Activated B cell treated with CpG ODN at 0.5 μM for 24 hours (primary cell): ENCODE measurements at regions not wholly inside any gene's neighbourhood (a gene's known extent, or its start where the extent isn't known, plus 50 kb on each side); places are given as distances from the start of the nearest gene placed in this dataset.

Source experiments
- ATAC-seq: fragments of 200-7000 bp; cut with Tn5 transposase; one replicate; pipeline ENCODE4 v1.10.0; 2021; ENCODE audit warnings: low read depth, mild to moderate bottlenecking, moderate library complexity
- CTCF ChIA-PET: fragments of 350-600 bp; sonication (Branson Sonifier 250); formaldehyde crosslinking; loops from one replicate; lab custom pipeline; 2021; ENCODE audit warnings: antibody characterized with exemption; lab: Charles Lee
- POLR2A ChIA-PET: fragments of 350-600 bp; sonication (Branson Sonifier 250); formaldehyde crosslinking; loops from one replicate; lab custom pipeline; 2021; ENCODE audit warnings: antibody characterized with exemption; lab: Charles Lee
- DNase-seq: peaks from one replicate; pipeline ENCODE4 v3.0.0; 2022
- H3K27ac Mint-ChIP-seq: one replicate; pipeline ENCODE4 v1.8.0; 2020; ENCODE audit warnings: mixed read lengths
- H3K27me3 Mint-ChIP-seq: one replicate; pipeline ENCODE4 v1.8.0; 2021; ENCODE audit warnings: mixed read lengths
- H3K36me3 Mint-ChIP-seq: one replicate; pipeline ENCODE4 v1.8.0; 2021; ENCODE audit warnings: low read depth, mixed read lengths
- H3K4me1 Mint-ChIP-seq: one replicate; pipeline ENCODE4 v1.8.0; 2021; ENCODE audit warnings: mixed read lengths
- H3K4me3 Mint-ChIP-seq: one replicate; pipeline ENCODE4 v1.8.0; 2020; ENCODE audit warnings: mild to moderate bottlenecking, mixed read lengths
- H3K9me3 Mint-ChIP-seq: one replicate; pipeline ENCODE4 v1.8.0; 2020; ENCODE audit warnings: mixed read lengths
- CTCF ChIP-seq: fragments of 200-600 bp; IDR thresholded peaks from one replicate; pipeline ENCODE4 v1.8.0; 2022; ENCODE audit warnings: antibody characterized with exemption, mild to moderate bottlenecking
- intact Hi-C: fragments of 100-400 bp; cut with micrococcal nuclease; formaldehyde crosslinking; loops from one replicate; pipeline ENCODE4 v1.15.1; 2024

GRCh38 chr7:47207956-47208355 lies 374.0 kb downstream of the TNS3 start:
- ATAC-seq, result no peak
- Mint-ChIP-seq H3K4me1 (no peaks in the 10 kb centered on the region), H3K36me3 (no peaks in the 10 kb centered on the region), H3K27ac (no peak overlapping the region), H3K27me3 (peaks cover 5% of the 10 kb centered on the region), H3K4me3 (no peak overlapping the region), H3K9me3 (no peaks in the 10 kb centered on the region)
- no peak for DNase-seq
- no peak for TF ChIP-seq CTCF
- intact Hi-C loops, result no loop called here
- ChIA-PET POLR2A (no interaction called here), CTCF (no interaction called here)

- Mint-ChIP-seq H3K9me3 (no peaks in the 10 kb centered on the region), H3K27me3 (peaks cover 9% of the 10 kb centered on the region), H3K36me3 (no peaks in the 10 kb centered on the region), H3K4me3 (no peak overlapping the region), H3K4me1 (no peaks in the 10 kb centered on the region), H3K27ac (no peak overlapping the region)
- no peak for TF ChIP-seq CTCF
- no peak for ATAC-seq
- ChIA-PET POLR2A (no interaction called here), CTCF (no interaction called here)
- intact Hi-C loops, result no loop called here
- DNase-seq, result no peak
These were observed 377.2 kb downstream of the TNS3 start for GRCh38 chr7:47204709-47205108.

- no peaks in the 10 kb centered on the region for H3K9me3 Mint-ChIP-seq
- H3K36me3 Mint-ChIP-seq, result no peaks in the 10 kb centered on the region
- intact Hi-C loops, result no loop called here
- no peaks in the 10 kb centered on the region for H3K4me1 Mint-ChIP-seq
- DNase-seq (no peak), ATAC-seq (no peak)
- ChIA-PET POLR2A (no interaction called here), CTCF (no interaction called here)
- no peak overlapping the region for H3K4me3 Mint-ChIP-seq
- peaks cover 9% of the 10 kb centered on the region for H3K27me3 Mint-ChIP-seq
- no peak overlapping the region for H3K27ac Mint-ChIP-seq
- TF ChIP-seq CTCF, result no peak
These were observed 379.6 kb downstream of the TNS3 start for GRCh38 chr7:47202146-47202783.

GRCh38 chr7:47198159-47198558 lies 383.8 kb downstream of the TNS3 start:
- ChIA-PET CTCF (no interaction called here), POLR2A (no interaction called here)
- H3K36me3 Mint-ChIP-seq, result no peaks in the 10 kb centered on the region
- no peaks in the 10 kb centered on the region for H3K9me3 Mint-ChIP-seq
- DNase-seq (no peak), ATAC-seq (no peak)
- TF ChIP-seq CTCF, result no peak
- peaks cover 6% of the 10 kb centered on the region for H3K27me3 Mint-ChIP-seq
- intact Hi-C loops, result no loop called here
- H3K4me3 Mint-ChIP-seq, result no peak overlapping the region
- H3K4me1 Mint-ChIP-seq, result no peaks in the 10 kb centered on the region
- H3K27ac Mint-ChIP-seq, result no peak overlapping the region

GRCh38 chr7:47197486-47197885 lies 384.4 kb downstream of the TNS3 start:
- Mint-ChIP-seq H3K27me3 (peaks cover 4% of the 10 kb centered on the region), H3K9me3 (no peaks in the 10 kb centered on the region), H3K4me1 (peaks cover 1% of the 10 kb centered on the region), H3K36me3 (no peaks in the 10 kb centered on the region), H3K4me3 (no peak overlapping the region), H3K27ac (no peak overlapping the region)
- ATAC-seq (no peak), DNase-seq (no peak)
- intact Hi-C loops, result no loop called here
- no peak for TF ChIP-seq CTCF
- CTCF ChIA-PET, result no interaction called here
- POLR2A ChIA-PET, result no interaction called here
